Hepatocyte (in vitro differentiated cells): ENCODE measurements at regions not wholly inside any gene's neighbourhood (a gene's known extent, or its start where the extent isn't known, plus 50 kb on each side); places are given as distances from the start of the nearest gene placed in this dataset.
A peak's percentile ranks its signal among the peaks of the same experiment; 100 is the strongest.

Experiments used
- CTCF ChIP-seq: fragments of 200-600 bp; sonication (generic); IDR thresholded peaks from 2 replicates; pipeline ENCODE4 v1.5.1; 2016; ENCODE audit warnings: antibody characterized with exemption, mild to moderate bottlenecking; ENCODE audit not compliant: poor library complexity
- EZH2 ChIP-seq: fragments of 200-600 bp; sonication (generic); IDR thresholded peaks from 2 replicates; pipeline ENCODE4 v1.6.1; 2016; ENCODE audit warnings: antibody characterized with exemption, mild to moderate bottlenecking, borderline replicate concordance
- EZH2phosphoT487 ChIP-seq: fragments of 200-600 bp; sonication (generic); IDR thresholded peaks from one replicate; pipeline ENCODE4 v1.6.1; 2018; ENCODE audit warnings: antibody characterized with exemption, mild to moderate bottlenecking, low read depth, moderate library complexity; ENCODE audit not compliant: unreplicated experiment, severe bottlenecking

DNA sequence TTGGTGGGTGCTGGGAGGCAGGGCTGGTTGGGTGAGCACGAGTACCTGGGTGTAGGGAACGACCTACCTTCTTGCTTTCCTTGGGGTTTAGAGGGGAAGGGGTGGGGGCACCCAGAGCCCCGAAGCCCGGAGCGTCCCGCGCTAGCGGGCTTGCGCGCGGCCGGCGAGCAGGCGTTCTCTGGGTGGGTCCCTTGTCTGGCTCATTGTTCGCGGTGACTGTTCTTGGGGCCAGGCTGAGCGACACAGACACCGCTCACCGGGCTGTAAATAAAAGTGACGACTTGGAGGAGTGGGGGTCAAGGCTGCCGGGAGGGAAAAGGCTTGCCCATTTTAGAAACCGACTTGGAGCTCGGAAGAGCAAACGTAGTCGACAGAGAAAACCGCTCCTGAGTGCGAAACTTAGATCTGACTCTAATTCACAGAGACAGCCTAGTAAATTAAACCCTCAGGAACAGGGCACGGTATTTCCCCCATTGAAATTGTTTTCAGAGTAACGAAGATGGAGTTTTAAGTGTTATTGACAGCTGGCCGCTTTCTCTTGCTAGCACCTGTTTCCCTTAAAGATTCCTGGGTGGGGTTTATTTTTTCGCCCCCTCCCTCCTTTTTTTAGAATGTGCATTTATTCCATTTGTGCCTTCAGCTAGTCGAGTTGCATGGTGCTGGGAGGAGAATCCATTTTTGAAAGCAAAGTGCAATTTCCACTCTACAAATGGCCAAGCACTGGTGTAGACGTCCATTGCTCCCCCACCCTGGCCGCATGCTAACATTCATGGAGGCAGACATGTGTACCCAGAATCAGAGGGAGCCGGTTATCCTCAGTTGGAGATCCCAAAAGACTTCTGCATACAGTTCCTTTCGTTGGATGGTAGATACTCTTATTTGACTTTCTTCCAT is 532.1 kb upstream of the SEMA6D start:
- no peak for TF ChIP-seq CTCF
- TF ChIP-seq EZH2: peak; percentile 76
- TF ChIP-seq EZH2phosphoT487: no peak
